ENCODE measurements at regions not wholly inside any gene's neighbourhood (a gene's known extent, or its start where the extent isn't known, plus 50 kb on each side); places are given as distances from the start of the nearest gene placed in this dataset.

DNA sequence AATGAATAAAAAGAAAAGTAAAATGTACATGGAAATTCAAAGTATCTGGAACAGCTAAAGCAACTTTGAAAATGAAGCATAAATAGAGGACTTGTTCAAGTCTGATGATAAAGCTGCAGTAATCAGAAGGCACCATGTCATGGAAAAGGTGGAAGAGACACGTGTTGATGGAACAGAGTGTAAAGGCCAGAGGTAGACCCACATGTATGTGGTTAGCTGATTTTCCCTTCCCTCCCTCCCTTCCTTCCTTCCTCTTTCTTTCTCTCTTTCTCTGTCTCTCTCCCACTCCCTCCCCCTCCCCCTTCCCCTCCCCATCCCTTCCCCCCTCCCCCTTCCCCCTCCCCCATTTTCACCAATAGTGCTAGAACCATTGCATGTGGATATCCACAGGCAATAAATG, 58.7 kb upstream of the FCN1 start:
- TF ChIP-seq SRF (IDR thresholded peaks at IDR 0.05; ENCODE audit: low read depth) (no peak), POLR2AphosphoS5 (IDR thresholded peaks at IDR 0.05; ENCODE audit: low read depth, low read length) (no peak)
- TF ChIP-seq, protein P1, sequence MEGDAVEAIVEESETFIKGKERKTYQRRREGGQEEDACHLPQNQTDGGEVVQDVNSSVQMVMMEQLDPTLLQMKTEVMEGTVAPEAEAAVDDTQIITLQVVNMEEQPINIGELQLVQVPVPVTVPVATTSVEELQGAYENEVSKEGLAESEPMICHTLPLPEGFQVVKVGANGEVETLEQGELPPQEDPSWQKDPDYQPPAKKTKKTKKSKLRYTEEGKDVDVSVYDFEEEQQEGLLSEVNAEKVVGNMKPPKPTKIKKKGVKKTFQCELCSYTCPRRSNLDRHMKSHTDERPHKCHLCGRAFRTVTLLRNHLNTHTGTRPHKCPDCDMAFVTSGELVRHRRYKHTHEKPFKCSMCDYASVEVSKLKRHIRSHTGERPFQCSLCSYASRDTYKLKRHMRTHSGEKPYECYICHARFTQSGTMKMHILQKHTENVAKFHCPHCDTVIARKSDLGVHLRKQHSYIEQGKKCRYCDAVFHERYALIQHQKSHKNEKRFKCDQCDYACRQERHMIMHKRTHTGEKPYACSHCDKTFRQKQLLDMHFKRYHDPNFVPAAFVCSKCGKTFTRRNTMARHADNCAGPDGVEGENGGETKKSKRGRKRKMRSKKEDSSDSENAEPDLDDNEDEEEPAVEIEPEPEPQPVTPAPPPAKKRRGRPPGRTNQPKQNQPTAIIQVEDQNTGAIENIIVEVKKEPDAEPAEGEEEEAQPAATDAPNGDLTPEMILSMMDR (IDR thresholded peaks at IDR 0.05 in 2 of 3, conservative IDR thresholded peaks at IDR 0.05 in 1 of 3; ENCODE audit: borderline replicate concordance in 1 of 3, insufficient read depth in 1 of 3, low read depth in 2 of 3, low read length in 2 of 3): no peak

Measured in HCT116 (cell line).